OCI-M1 (cell line): ENCODE measurements at regions not wholly inside any gene's neighbourhood (a gene's known extent, or its start where the extent isn't known, plus 50 kb on each side); places are given as distances from the start of the nearest gene placed in this dataset.
"Not testable (repeated sequence)": the region's sequence is repeated elsewhere in the genome, so short reads cannot be mapped to it uniquely, and the experiment has no call there.

Experiments used
- DNase-seq: peaks from one replicate; lab custom pipeline; 2025; lab: John Stamatoyannopoulos, UW

DNA sequence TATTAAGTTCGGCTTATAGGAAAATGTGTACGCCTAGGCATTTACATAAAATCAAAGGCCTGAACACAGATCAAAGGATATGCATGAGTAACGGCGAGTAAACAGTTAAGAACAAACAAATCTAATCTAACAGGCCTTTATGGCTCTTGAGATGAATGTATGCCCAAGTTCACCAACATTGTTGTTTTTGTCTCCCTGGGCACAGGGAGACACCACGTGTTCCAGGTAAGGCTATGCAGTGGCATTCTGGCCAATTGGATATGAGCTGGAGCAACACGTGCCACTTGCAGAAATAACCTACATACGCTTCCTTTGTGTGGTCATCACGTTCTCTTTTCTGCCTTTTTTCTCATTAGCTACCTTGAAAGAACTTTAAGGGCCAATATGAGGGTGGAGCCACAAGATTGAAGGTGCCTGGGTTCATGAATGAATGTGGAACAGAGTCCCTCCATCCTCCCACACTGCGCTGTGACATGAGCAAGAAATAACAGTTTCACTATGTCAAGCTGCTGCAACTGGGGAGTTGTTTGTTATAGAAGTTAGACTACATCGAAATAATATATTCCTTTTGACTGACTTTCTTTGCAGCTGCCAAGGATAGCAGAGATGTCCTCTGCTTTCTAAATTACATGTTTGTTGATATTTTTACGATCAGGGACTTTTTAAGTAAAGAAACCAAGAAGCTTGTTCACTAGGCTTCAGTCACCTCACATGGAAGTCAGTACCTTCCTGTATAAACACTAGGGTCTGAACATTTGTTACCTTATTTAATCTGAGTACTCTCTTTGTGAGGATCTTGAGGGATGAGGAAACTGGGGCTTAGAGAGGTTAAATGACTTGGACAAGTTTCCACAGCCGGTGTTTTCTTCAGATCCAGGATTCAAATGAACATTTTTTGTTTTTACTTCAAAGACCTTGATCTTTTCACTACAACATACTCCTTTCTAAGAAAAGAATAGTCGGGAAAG lies 427.5 kb upstream of the TBL1XR1 start:
- no peak for DNase-seq

DNA sequence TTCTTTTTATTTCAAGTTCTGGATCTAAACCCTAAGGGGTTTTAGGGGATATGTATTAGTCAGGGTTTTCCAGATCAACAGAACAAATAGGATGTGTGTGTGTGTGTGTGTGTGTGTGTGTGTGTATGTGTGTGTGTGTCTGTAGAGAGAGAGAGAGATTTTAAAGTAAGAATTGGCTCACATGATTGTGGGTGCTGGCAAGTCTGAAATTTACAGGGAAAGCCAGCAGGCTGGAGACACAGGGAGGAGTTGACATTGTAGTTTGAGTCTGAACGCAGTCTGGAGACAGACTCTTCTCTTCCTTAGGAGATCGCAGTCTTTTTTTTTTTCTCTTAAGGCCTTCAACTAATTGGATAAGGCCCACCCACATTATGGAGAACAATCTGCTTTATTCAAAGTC lies 428.8 kb upstream of the TBL1XR1 start:
- DNase-seq: no peak

DNA sequence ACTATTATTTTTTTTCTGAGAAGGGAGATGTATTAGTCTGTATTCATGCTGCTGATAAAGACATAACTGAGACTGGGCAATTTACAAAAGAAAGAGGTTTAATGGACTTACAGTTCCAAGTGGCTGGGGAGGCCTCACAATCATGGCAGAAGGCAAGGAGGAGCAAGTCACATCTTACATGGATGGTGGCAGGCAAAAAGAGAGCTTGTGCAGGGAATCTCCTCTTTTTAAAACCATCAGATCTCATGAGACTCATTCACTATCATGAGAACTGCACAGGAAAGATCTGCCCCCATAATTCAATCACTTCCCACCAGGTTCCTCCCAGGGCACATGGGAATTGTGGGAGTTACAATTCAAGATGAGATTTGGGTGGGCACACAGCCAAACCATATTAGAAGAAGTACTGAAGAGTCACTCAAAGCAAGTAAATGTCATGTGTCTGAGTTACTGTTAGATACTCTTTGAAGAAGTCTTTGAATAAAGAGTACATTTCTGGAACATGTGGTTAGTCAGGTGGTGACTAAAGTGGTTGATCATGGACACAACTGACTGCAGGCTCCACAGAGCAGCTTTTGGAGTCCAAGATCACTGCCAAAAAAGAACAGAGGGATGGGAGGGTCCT lies 430.9 kb upstream of the TBL1XR1 start:
- not testable (repeated sequence) for DNase-seq

DNA sequence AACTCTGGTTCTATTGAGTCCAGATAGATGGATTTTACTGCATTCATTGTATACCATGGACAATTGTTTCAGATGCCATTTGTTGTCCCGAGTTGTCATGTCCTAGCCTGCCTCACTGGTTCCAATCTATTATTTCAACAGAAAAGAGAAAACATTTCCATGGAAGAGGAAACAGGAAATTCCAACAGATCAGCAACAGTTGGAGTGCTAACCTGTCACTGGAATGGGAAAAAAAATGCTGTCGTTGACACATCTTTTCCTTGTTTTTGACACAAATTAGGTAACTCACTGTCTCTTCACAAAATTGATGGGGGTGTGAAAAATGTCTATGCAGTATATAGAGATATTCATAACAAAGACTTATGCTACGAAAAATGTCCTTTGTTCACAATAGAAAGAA lies 432.0 kb upstream of the TBL1XR1 start:
- DNase-seq: no peak

DNA sequence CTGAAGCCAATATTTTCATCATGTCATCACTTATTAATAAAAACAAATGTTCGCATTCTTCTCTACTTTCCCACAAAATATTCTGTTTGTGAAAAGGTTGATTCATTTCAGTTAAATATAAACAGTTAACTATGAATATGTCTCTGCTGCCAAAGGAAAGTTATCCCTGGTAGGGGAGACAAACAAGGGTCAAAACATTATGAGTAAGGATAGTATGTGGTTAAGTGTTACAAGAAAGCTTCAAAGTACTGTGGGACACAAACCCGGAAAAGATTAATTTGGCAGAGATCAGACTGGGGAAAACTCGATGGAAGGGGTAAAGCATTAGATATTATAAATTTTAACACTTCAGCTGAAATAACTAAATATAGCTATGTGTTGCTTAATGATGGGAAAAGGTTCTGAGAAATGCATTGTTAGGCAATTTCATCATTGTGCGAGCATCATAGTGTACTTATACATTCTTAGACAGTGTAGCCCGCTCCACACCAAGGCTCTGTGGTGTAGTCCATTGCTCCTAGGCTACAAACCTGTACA lies 436.5 kb upstream of the TBL1XR1 start:
- no peak for DNase-seq

DNA sequence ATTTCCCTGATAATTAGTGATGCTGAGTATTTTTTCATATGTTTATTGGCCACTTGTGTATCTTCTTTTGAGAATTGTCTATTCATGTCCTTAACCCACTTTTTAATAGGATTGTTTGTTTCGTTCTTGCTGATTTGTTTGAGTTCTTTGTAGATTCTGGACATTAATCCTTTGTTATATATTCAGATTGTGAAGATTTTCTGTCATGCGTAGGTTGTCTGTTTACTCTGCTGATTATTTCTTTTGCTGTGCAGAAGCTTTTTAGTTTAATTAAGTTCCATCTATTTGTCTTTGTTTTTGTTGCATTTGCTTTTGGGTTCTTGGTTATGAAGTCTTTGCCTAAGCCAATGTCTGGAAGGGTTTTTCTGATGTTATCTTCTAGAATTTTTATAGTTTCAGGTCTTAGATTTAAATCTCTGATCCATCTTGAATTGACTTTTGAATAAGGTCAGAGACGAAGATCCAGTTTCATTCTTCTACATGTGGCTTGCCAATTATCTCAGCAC lies 438.4 kb upstream of the TBL1XR1 start:
- DNase-seq: not testable (repeated sequence)

DNA sequence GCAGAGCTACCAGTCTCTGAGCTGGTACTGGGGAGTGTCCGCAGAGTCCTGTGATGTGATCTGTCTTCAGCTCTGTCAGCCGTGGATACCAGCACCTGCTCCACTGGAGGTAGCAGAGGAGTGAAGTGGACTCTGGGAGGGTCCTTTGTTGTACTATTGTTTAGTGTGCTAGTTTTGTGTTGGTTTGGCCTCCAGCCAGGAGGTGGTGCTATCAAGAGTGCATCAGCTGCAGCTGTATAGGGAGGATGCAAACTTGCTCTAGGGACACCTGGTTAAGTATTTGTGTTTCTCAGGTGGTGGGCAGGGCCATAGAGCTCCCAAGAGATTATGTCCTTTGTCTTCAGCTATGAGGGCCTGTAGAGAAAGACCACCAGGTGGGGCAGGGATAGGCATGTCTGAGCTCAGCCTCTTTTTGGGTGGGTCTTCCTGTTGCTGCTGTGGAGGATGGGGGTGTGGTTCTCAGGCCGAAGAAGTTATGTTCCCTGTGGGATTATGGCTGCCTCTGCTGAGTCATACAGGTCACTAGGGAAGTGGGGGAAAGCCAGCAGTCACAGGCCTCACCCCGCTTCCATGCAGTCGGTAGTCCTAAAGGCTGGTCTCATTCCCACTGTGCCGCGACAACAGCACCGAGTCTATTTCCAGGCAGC lies 443.2 kb upstream of the TBL1XR1 start:
- DNase-seq: peak; percentile 4

DNA sequence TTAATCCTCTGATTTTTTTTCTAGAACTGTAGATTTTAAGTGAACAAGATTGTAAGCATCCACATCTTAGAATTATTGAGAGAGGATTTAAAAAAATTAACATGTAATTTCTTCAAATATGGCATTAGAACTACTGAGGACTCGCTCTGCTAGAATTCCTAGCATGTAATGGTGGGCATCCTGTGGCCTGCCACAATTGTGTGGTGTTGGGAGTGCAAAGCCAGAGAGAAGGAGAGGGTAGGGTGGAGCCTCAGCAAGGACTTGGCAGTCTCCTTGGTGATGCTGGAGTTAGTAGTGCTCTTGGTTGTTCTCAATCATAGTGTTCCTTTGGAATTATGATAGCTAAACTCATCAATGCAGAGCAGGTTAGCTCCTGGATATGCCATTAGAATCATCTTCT lies 443.9 kb upstream of the TBL1XR1 start:
- DNase-seq: no peak

DNA sequence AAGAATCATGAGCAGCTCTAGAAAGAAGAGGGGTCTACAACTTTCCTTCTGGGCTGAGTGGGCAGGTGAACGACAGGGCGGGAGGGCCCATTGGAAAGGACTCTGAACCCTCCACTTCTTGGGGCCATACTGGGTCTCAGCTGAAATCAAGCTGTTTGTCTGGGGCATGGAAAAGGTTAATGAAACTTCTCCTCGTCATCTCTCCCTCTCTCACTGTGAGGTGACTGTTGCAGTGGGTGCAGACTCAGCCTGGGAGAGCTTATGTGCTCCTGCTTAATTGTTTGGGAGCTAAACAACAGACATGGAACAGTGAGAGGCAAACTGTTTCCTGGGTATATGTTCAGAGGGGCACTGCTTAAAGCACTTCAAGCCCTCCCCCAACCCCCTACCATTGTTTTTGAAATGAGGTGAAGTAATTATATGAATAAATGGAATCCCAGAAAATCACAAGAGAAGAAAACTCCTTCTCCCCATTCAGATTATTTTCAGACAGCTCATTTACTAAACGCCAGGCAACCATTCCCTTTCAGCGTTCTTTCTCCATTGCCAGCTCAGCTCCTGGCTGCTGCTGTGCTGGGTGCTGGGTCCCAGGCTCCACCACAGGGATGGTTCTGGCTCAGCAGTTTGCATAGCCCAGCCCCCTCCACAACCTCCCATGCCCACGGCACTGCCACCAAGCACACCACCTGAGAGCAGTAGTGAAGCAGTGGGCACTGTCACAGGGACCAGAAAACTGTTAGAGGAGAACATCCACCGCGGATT lies 444.9 kb upstream of the TBL1XR1 start:
- no peak for DNase-seq

DNA sequence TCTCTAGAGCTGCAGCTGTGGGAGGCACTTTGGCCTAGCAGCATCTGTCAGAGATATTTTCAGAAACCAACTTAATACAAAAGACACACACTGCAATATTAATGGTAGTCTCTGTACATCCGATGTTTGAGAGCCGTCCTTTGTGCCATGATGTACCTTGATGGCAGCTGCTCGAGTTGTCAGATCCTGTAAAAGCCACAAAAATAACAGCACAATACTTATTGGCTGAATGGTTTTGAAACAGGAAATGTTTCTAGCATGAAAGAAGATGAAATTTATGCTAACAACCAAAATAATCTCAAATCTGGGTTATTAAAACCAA lies 445.5 kb upstream of the TBL1XR1 start:
- DNase-seq: no peak

DNA sequence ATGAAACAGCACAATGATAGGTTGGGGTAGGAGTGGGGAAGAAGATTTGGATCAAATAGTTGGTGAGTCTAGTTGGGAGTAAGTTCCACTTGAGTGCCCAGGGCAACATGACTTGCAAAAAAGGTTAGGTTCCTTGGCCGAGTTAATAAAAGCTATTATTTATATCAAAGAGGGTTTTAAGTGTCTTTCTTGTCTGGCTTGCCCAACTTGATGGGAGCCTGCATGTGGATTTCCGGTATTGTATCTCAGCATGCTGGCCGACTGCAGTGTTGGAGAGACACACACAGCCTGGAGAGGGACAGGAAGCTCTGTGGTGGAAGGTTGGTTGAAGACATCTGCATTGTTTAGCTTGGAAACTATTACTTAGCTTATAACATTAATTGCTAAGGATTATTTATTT lies 449.5 kb upstream of the TBL1XR1 start:
- DNase-seq: no peak

DNA sequence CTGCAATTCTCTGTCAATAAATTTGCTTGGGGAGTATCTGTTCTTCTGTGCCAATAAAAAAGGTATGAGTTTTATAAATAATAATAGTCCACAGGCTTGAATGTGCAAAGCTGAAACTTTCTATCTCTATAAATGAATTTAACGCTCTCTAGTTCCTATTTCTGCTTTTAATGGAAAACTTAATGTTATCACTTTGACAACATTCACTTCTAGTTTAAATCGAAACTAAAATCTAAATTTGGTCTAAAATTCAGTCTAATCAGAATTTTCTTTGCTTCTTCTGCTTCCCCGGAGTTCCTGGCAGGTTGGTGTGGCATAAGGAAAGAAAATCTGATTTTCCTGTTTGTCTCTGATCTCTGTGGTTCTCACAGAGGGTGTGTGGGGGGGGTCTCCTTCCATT lies 450.1 kb upstream of the TBL1XR1 start:
- DNase-seq: peak; percentile 5

DNA sequence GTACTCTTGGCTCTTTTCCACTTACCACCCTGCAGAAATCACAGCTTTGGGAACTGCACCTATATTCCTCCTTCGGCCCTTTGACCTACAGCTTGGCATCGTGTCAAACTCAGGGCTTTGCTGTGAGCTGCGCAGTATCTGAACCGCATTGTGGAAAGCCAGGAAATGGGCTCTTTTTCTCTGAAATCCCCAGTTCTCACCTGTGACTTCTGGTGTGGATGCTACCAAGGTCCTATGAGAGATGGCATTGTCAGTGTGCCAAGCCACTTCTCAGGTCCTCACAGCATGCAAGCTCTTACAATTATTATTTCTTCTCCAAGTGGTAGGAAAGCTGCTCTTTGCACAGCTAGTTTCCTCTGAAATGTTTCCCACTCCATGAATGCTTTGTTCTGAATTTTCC lies 450.6 kb upstream of the TBL1XR1 start:
- DNase-seq: no peak

DNA sequence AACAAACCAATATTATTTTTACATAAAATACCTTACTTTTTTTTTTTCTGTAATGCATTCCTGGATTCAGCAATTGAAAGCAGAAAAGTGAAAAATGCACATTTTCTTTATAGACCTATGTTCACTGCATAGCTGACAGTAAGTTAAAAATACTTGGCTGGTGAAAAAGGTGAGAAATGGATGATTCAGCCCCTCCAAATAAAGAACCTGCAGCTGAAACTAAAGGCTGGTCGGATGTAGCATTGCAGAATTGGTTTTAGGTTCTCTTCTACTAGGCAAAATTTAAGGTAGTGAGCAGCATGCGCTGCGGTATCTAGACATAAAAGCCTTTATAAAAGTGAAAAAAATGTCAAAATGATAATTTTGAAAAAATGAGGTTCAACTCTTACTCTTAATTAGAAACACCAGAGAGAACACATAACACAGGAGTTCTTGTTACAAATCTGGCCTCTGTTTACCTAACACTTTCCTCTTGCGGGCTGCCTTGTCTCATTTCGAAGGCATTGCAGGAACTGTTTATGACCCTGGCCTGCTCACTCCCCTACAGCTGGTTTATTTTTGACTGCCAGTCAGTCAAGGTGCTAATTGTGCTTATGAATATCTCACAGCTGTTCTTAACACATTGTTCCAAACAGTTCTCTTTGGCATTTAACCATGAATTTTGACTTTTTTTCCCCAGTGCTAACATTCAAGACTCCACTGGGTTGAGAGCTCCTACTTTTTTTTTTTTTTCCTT lies 455.4 kb upstream of the TBL1XR1 start:
- no peak for DNase-seq

DNA sequence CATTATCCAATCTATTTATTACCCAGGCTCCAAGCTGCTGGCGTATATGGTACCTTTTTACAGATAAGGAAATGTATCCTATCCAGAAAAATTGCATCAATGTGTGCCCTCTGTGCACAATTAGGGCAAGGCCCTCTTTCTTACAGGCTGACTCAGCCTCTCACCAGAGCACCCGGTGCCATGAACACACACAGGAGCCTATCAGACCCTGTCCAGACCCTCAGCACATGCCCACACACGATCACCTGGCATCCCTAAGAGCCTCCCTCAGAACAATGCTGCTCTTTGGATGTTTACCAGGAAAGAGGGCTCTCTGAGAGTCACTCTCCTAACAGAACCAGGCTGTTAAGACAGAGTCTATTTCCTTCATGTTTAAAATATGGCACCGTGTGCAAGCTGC lies 460.0 kb upstream of the TBL1XR1 start:
- no peak for DNase-seq

DNA sequence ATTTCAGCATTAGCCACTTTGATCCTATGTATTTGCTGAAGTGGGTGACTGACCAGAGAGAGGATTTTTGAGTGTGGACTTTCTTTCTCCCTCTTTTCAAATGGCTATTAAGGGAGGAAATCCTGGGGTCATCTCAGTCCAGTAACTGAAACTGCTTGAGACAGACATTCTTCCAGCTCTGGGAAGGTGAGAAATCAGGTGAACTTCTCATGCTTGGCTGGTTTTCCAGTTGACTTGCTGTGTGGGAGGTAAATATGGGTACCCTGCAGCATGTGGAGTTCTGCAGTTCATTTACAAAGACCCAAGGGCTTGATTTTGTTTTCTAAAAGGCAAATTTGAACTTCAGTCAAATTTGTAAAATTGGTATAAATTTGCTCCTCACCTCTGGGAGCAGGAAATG lies 461.1 kb upstream of the TBL1XR1 start:
- DNase-seq: no peak

DNA sequence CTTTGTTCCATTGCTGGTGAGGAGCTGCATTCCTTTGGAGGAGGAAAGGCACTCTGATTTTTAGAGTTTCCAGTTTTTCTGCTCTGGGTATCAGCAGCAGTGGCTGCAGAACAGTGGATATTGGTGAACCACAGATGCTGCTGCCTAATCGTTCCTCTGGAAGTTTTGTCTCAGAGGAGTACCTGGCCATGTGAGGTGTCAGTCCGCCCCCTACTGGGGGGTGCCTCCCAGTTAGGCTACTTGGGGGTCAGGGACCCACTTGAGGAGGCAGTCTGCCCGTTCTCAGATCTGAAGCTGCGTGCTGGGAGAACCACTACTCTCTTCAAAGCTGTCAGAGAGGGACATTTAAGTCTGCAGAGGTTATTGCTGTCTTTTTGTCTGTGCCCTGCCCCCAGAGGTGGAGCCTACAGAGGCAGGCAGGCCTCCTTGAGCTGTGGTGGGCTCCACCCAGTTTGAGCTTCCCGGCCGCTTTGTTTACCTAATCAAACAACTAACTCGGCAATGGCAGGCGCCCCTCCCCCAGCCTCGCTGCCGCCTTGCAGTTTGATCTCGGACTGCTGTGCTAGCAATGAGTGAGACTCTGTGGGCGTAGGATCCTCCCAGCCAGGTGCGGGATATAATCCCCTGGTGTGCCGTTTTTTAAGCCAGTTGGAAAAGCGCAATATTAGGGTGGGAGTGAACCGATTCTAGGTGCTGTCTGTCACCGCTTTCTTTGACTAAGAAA lies 467.3 kb upstream of the TBL1XR1 start:
- not testable (repeated sequence) for DNase-seq

DNA sequence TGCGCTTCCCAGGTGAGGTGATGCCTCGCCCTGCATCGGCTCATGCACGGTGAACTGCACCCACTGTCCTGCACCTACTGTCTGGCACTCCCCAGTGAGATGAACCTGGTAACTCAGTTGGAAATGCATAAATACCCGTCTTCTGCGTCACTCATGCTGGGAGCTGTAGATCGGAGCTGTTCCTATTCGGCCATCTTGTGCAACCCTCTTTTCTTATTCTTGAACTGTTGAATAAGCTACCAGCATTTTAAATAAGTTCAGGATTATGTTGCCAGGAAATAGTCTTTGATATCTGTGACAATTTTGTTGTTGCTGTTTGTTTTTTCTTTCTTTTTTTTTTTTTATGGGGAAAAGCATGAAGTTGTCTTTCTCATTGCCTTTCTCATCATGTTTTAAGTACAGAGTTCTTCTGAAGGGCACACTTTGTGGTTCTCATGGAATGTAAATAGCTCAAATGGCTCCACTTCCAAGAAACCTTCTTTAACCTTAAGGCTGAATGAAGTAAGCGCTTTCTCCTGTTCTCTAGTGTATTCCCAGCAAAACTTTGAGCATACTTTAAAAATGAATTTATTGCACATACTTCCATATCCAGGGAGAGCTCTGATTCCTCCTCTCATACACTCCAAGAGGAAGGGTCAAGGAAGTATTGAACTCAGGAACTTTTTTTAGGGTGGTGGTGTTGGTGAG lies 468.0 kb upstream of the TBL1XR1 start:
- DNase-seq: no peak

DNA sequence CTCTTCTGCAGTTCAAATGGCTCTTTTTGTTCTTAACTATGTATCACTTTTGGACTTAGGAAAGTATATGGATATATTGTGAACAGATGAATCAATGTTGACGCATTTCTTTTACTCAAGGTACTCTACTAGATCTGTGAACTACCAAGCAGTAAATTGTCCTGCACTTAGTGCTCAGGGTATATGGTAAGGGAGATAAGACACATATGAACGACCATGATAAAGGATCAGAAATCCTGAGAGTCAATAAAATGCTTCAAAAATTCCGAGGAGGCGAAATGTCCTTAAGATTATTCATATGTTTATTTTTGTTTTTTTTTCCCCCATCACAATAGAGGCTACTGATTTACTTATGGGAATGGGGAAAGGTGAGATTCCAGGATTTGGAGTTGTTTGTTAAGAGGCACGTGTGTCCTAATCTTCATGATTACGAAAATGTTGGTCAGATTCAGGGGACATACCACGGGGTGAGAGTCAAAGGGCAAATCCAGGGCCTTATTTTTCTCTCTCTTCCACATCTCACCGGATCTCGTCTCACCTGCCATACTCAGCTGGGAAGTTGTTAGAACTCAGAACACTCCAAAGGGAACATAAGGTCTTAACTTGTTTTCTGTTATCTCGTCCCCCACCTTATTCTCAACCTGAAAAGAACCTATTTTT lies 475.1 kb upstream of the TBL1XR1 start:
- peak; percentile 5 for DNase-seq
